Memory B cell (primary cell): ENCODE measurements at regions not wholly inside any gene's neighbourhood (a gene's known extent, or its start where the extent isn't known, plus 50 kb on each side); places are given as distances from the start of the nearest gene placed in this dataset.

Source experiments
- ATAC-seq: fragments of 150-1000 bp; cut with Tn5 transposase; 2 replicates; pipeline ENCODE4 v1.10.0; 2021; ENCODE audit warnings: low read depth, mild to moderate bottlenecking, moderate library complexity
- DNase-seq, 2 donors: peaks; one replicate each; pipeline ENCODE4 v3.0.0; 2022; ENCODE audit warnings: low spot score in 2 of 2
- H3K27ac Mint-ChIP-seq: one replicate; pipeline ENCODE4 v1.8.0; 2022; ENCODE audit warnings: mild to moderate bottlenecking, moderate library complexity, mixed read lengths
- H3K27me3 Mint-ChIP-seq: one replicate; pipeline ENCODE4 v1.8.0; 2022; ENCODE audit warnings: mixed read lengths
- H3K36me3 Mint-ChIP-seq: one replicate; pipeline ENCODE4 v1.8.0; 2022; ENCODE audit warnings: mild to moderate bottlenecking, mixed read lengths
- H3K4me1 Mint-ChIP-seq: one replicate; pipeline ENCODE4 v1.8.0; 2022; ENCODE audit warnings: mixed read lengths
- H3K4me3 Mint-ChIP-seq: one replicate; pipeline ENCODE4 v1.8.0; 2022; ENCODE audit warnings: mild to moderate bottlenecking, moderate library complexity, mixed read lengths
- H3K9me3 Mint-ChIP-seq: one replicate; pipeline ENCODE4 v1.8.0; 2022; ENCODE audit warnings: mixed read lengths

DNA sequence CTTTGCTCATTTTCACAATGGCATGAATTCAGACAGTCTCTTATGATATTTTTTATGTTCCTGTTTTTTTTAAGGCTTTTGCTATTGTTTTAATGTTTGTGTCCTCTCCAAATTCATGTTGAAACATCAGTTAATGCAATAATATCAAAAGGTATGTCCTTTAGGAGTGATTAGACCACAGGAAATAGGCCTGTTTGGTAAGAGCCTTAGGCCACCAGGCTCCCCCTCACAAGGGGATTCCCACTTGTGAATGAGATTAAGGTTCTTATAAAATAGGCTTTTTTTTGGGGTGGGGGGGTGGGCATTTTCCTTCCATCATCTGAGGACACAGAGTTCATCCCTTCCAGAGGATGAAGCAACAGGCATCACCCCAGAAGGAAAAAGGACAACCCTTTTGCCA is 2074.2 kb upstream of the C9orf72 start:
- no peaks in the 10 kb centered on the region for H3K4me1 Mint-ChIP-seq
- DNase-seq = no peak
- no peak for ATAC-seq
- no peak overlapping the region for H3K27ac Mint-ChIP-seq
- H3K27me3 Mint-ChIP-seq = no peaks in the 10 kb centered on the region
- no peak overlapping the region for H3K4me3 Mint-ChIP-seq
- no peaks in the 10 kb centered on the region for H3K36me3 Mint-ChIP-seq
- H3K9me3 Mint-ChIP-seq = no peaks in the 10 kb centered on the region

DNA sequence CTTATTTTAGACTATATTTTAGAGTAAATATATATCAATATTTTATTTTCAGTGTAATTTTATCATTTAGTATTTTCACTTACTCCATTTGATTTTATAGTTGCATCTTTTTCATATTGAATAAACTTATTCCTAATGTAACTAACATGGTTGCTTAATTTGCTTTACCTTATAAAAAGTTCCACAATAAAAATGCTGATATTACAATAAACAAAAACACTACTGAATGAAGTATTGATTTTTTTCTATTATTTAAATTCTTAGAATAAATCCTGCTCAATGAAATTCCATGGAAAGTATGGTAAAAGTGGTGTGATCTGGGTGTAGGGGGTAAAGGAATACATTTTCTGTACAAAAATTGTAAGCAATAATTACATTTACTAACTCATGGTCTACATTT is 2074.9 kb upstream of the C9orf72 start:
- no peak for DNase-seq
- no peak overlapping the region for H3K27ac Mint-ChIP-seq
- no peaks in the 10 kb centered on the region for H3K27me3 Mint-ChIP-seq
- ATAC-seq = no peak
- no peaks in the 10 kb centered on the region for H3K9me3 Mint-ChIP-seq
- H3K4me1 Mint-ChIP-seq = no peaks in the 10 kb centered on the region
- no peaks in the 10 kb centered on the region for H3K36me3 Mint-ChIP-seq
- H3K4me3 Mint-ChIP-seq = no peak overlapping the region

DNA sequence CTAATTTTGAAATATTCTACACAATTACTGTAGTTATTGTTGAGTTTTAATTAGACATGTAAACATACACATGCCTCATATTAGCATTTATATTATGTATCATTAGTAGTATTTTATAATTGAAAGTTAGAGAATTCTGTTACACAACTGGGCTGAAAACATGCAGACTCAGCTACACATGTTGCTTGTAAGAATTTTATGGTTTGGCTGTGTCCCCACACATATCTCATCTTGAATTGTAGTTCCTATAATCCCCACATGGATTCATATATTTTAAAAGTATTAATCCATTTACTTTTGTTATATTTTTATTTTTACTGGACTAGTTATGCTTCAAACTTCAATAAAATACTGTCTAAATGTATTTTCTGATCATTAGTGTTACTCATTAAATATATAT is 2075.3 kb upstream of the C9orf72 start:
- no peak for ATAC-seq
- Mint-ChIP-seq H3K36me3 (no peaks in the 10 kb centered on the region), H3K9me3 (no peaks in the 10 kb centered on the region), H3K27ac (no peak overlapping the region), H3K4me1 (no peaks in the 10 kb centered on the region), H3K4me3 (no peak overlapping the region), H3K27me3 (no peaks in the 10 kb centered on the region)
- DNase-seq = no peak

DNA sequence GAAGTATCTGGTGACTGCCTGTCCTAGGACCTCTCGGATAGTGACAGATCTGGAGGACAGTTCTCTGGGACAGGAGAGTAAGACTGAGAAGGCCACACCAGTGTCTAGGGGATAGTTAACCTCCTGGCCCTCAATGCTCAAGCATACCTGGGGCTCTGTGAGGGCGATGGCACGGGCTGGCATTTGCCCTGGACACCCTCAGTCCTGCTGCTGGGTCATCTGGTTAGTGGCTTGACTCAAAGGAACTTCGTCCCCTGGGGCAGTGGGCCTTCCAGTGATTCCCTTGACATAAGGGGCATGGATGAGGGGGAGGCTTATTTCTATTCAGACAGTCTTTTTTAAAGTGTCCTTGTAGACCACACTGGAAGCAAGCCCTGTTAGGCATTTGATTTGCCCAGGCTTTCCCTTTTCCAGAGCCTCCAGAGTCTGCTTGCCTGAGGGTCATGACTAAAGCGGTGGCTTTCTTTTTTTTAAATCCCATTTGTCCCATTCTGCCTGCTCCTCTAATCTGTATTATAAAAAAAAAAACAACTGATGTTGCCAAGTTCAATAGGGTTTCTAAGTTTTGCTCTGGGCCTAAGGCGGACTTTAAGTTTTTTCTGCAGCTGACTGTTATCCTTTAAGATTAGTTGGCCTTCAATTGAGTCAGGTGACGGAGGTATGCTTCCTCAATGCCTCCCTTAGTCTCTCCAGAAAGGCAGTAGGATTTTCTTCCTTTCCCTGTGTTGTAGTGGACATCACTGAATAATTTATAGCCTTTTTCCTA is 2083.5 kb upstream of the C9orf72 start:
- Mint-ChIP-seq H3K27ac (no peak overlapping the region), H3K36me3 (no peaks in the 10 kb centered on the region), H3K4me3 (no peak overlapping the region), H3K27me3 (no peaks in the 10 kb centered on the region), H3K9me3 (peaks cover 4% of the 10 kb centered on the region), H3K4me1 (no peaks in the 10 kb centered on the region)
- DNase-seq (no peak), ATAC-seq (no peak)

DNA sequence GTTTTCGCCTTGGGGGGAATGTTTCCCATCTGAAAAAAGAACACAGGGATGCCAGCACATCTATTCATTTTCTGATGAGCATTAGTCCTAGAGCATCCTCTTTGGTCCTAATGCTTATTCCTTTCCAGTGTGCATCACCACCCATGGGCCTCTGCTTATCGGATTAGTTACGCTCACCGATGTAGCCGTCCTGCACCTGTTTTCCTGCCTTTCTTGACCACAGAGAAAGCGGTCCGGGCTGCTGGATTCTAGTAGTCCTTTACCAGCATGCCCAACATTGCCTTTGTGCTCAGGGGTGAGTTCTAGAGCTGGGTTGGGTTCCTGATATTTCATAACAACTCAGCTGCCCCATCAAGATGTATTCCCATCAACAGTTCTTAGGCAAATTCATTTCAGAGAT is 2084.5 kb upstream of the C9orf72 start:
- H3K4me1 Mint-ChIP-seq = no peaks in the 10 kb centered on the region
- H3K27ac Mint-ChIP-seq = no peak overlapping the region
- ATAC-seq (no peak), DNase-seq (no peak)
- H3K36me3 Mint-ChIP-seq = no peaks in the 10 kb centered on the region
- peaks cover 4% of the 10 kb centered on the region for H3K9me3 Mint-ChIP-seq
- no peaks in the 10 kb centered on the region for H3K27me3 Mint-ChIP-seq
- H3K4me3 Mint-ChIP-seq = no peak overlapping the region

DNA sequence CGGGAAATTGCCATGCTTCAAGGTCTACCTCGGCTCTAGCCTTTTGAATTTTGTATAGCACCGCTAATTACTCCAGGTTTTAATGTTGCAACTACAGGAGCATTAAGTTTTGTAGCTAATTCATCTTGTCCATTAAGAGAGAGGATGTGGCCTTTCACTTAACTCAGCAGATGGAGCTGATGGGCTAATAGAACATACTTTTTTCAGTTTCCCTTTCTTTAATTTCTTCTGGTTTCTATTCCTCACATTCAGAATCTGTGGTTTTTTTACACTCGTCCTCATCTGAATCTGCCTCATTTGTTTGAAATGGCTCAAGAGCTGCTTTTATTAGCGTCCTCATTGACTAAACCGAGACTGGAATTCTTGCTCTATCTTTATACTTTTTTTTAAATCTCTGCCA is 2085.7 kb upstream of the C9orf72 start:
- Mint-ChIP-seq H3K4me1 (no peaks in the 10 kb centered on the region), H3K27ac (no peak overlapping the region), H3K36me3 (no peaks in the 10 kb centered on the region), H3K9me3 (peaks cover 7% of the 10 kb centered on the region), H3K4me3 (no peak overlapping the region), H3K27me3 (no peaks in the 10 kb centered on the region)
- ATAC-seq (no peak), DNase-seq (no peak)

DNA sequence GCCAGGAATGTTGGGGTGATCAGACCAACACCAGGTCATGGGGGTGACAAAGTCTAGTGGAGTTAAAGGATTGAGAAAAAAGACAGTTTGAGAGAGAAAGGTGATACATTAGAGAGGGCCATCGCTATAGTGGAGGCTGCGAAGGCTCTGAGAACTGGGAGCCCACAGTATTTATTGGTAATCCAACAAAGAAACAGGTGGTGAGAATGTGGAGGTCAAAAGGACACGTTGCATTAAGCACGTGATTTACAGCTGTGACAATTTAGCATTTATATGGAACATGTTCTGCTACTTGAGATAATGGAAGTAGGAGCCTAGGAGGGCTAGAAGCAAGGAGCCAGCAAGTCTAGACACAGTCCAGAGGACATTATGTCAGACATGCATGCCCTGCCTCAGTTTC is 2086.5 kb upstream of the C9orf72 start:
- ATAC-seq = no peak
- H3K4me3 Mint-ChIP-seq = no peak overlapping the region
- no peak for DNase-seq
- H3K27me3 Mint-ChIP-seq = no peaks in the 10 kb centered on the region
- no peak overlapping the region for H3K27ac Mint-ChIP-seq
- no peaks in the 10 kb centered on the region for H3K36me3 Mint-ChIP-seq
- peaks cover 9% of the 10 kb centered on the region for H3K9me3 Mint-ChIP-seq
- H3K4me1 Mint-ChIP-seq = no peaks in the 10 kb centered on the region

DNA sequence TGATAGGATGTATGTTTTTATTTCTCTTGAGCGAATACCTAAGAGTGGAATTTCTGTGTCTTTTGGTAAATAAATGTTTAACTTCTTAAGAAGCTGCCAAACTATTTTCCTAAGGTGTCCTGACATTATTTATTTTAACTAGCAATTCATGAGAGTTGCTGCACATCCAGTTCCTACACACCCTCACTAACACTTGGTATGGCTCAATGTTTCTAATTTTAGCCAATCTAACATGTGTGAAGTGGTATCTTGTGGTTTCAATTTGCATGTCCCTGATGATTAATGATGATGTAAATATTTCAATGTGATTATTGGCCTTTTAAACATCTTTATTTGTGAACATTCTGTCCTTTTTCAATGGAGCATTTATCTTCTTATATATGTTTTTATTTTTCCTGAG is 2095.5 kb upstream of the C9orf72 start:
- Mint-ChIP-seq H3K27me3 (no peaks in the 10 kb centered on the region), H3K36me3 (no peaks in the 10 kb centered on the region), H3K9me3 (peaks cover 5% of the 10 kb centered on the region), H3K4me1 (no peaks in the 10 kb centered on the region), H3K27ac (no peak overlapping the region), H3K4me3 (no peak overlapping the region)
- ATAC-seq (no peak), DNase-seq (no peak)

DNA sequence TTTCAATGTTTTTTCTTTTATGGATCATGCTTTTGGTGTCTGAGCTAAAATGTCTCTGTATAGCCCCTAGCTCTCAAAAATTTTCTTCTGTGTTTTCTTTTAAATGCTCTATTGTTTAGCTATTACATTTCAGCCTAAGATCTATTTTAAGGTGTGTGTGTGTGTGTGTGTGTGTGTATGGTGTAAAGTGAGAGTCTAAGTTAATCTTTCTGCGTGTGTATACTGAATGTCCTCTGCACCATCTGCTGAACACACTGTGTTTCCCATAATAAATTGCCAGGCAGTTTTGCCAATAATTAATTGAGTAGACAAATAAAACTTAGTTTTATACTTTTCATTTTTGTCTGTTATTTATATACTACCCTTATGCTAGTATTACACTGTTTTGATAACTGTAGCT is 2096.3 kb upstream of the C9orf72 start:
- Mint-ChIP-seq H3K27me3 (no peaks in the 10 kb centered on the region), H3K9me3 (peaks cover 3% of the 10 kb centered on the region), H3K27ac (no peak overlapping the region), H3K4me3 (no peak overlapping the region), H3K4me1 (no peaks in the 10 kb centered on the region), H3K36me3 (no peaks in the 10 kb centered on the region)
- ATAC-seq (no peak), DNase-seq (no peak)

DNA sequence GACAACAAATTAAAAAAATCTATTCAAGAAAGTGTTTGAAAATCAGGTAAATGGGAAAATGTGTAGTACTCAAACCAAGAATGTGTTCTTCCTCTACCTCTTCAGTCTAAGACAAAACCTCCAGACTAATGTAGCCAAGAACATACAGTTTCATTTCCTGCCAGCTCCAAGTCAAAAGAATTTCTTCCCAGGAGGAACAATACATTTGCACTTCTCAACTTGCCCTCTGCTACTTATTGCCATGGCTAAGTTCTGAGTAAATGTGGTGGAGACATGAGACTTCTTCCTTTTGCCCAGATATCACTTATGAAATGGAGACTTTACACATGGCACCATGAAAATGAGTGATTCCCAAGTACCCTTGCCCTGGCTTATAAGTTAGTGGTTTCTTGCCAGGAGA is 2112.2 kb upstream of the C9orf72 start:
- no peak for DNase-seq
- Mint-ChIP-seq H3K4me3 (no peak overlapping the region), H3K27ac (no peak overlapping the region), H3K9me3 (peaks cover 3% of the 10 kb centered on the region), H3K27me3 (no peaks in the 10 kb centered on the region), H3K36me3 (no peaks in the 10 kb centered on the region), H3K4me1 (no peaks in the 10 kb centered on the region)
- no peak for ATAC-seq

DNA sequence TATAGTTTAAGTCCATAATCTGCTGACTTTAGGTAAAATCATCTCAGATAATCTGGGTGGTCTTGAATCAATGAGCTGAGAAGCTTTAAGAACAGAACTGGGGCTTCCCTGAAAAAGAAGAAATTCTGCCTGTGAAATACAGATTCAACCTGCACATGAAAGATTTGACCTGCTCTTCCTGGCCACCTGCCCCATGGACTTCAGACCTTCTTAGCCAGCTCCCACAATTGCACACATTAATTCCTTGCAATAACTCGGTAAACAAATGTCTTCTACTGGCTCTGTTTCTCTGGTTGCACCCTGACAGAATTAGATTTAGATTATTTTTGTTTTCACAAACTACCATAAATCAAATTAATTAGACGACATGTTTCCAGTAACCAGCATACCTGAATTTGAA is 2117.9 kb upstream of the C9orf72 start:
- no peaks in the 10 kb centered on the region for H3K27me3 Mint-ChIP-seq
- peaks cover 12% of the 10 kb centered on the region for H3K9me3 Mint-ChIP-seq
- no peaks in the 10 kb centered on the region for H3K4me1 Mint-ChIP-seq
- H3K27ac Mint-ChIP-seq = no peak overlapping the region
- ATAC-seq (no peak), DNase-seq (no peak)
- H3K36me3 Mint-ChIP-seq = no peaks in the 10 kb centered on the region
- no peak overlapping the region for H3K4me3 Mint-ChIP-seq

DNA sequence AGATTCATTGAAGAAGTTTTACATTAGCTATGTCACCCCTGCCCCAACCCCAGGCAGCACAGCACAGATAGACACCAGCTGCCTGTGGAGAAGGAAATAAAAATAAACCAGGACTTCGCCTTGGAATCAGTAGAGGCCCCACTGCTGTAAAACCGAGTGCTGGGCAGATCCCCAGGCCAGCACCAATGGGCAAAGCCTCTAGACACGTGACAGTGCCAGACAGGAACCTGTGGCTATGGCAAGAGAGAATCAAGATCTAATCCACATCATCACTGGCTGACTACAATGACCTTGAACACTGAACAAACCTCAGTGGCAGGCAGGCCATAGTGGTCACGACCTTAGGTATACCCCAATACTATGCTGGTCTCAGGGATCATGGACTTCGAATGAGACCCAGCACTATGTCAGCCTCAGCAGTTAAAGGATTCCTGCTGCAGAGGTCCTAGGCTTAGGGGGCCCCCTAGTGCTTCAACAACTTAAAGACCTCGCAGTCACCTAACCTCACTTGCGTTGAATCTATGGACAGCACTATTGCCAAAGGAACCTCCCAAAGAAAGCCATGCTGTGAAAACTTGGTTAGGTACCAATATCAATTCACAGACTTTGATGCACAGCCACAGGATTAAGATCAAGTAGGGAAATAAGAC is 2118.6 kb upstream of the C9orf72 start:
- no peaks in the 10 kb centered on the region for H3K36me3 Mint-ChIP-seq
- peaks cover 12% of the 10 kb centered on the region for H3K9me3 Mint-ChIP-seq
- ATAC-seq (no peak), DNase-seq (no peak)
- H3K27me3 Mint-ChIP-seq = no peaks in the 10 kb centered on the region
- H3K4me1 Mint-ChIP-seq = no peaks in the 10 kb centered on the region
- H3K4me3 Mint-ChIP-seq = no peak overlapping the region
- no peak overlapping the region for H3K27ac Mint-ChIP-seq

DNA sequence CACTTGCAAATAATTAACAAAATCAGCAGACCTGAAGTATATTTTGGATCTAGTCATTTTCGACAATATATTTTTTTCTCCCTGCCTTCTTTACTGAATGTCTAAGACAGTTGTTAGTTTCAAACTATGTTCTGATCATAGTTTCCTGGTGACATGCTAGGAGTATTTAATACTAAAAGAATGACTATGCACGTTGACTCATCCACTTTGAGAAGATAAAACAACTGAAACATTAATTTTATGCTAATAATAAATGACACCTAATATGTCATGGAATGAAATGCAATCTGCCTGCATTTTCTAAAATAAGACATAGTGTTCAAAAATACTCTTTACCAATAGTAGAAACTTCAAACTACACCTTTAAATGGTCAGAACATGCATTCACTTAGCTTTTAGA is 2123.7 kb upstream of the C9orf72 start:
- no peaks in the 10 kb centered on the region for H3K4me1 Mint-ChIP-seq
- DNase-seq (no peak), ATAC-seq (no peak)
- no peak overlapping the region for H3K27ac Mint-ChIP-seq
- H3K4me3 Mint-ChIP-seq = no peak overlapping the region
- H3K9me3 Mint-ChIP-seq = peaks cover 14% of the 10 kb centered on the region
- no peaks in the 10 kb centered on the region for H3K27me3 Mint-ChIP-seq
- no peaks in the 10 kb centered on the region for H3K36me3 Mint-ChIP-seq

DNA sequence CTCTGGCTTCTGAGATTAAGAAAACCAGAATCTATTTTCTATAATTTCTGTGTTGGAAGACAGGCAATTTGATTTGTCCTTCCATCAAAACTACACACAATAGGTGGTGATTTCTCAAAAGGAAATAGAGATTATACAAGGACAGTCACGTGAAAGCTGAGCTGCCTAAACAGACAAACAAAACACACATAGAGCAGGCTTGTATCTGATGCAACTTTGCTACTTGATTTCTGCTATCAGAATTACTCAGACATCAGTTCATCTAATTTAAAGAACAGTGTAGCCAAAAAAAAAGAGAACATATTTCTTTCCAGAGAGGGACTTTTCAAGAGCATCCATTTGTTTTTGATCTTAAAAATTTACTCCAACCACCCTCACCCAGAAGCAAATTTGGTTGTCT is 2128.3 kb upstream of the C9orf72 start:
- H3K9me3 Mint-ChIP-seq = peaks cover 4% of the 10 kb centered on the region
- no peaks in the 10 kb centered on the region for H3K4me1 Mint-ChIP-seq

DNA sequence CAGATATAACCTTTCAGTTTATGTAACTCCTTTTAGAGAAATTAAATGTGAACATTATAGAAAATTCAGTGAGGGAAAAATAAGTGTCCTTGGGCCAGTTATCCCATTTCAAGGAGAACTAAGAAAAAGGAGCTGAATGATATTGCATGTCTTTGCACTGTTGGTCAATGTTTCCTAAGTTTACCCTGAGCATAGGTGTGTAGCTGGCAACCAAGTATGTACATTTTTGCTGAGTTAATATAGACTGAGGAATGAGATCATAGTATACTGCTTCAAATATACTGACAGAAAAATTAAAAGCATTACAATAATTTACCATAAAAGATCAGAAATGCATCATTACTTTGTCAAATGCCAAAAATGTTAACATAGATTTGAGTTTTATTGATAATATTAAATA is 2128.7 kb upstream of the C9orf72 start:
- DNase-seq = no peak
- ATAC-seq = no peak
- Mint-ChIP-seq H3K9me3 (peaks cover 4% of the 10 kb centered on the region), H3K27me3 (no peaks in the 10 kb centered on the region), H3K4me3 (no peak overlapping the region), H3K27ac (no peak overlapping the region), H3K4me1 (no peaks in the 10 kb centered on the region), H3K36me3 (no peaks in the 10 kb centered on the region)

More for the DNA sequence above, 2128.3 kb upstream of the C9orf72 start:
- ATAC-seq (no peak), DNase-seq (no peak)
- H3K36me3 Mint-ChIP-seq = no peaks in the 10 kb centered on the region
- no peak overlapping the region for H3K27ac Mint-ChIP-seq
- H3K4me3 Mint-ChIP-seq = no peak overlapping the region
- no peaks in the 10 kb centered on the region for H3K27me3 Mint-ChIP-seq
